ENCODE measurements at regions not wholly inside any gene's neighbourhood (a gene's known extent, or its start where the extent isn't known, plus 50 kb on each side); places are given as distances from the start of the nearest gene placed in this dataset.
"Not testable (repeated sequence)": the region's sequence is repeated elsewhere in the genome, so short reads cannot be mapped to it uniquely, and the experiment has no call there.

DNA sequence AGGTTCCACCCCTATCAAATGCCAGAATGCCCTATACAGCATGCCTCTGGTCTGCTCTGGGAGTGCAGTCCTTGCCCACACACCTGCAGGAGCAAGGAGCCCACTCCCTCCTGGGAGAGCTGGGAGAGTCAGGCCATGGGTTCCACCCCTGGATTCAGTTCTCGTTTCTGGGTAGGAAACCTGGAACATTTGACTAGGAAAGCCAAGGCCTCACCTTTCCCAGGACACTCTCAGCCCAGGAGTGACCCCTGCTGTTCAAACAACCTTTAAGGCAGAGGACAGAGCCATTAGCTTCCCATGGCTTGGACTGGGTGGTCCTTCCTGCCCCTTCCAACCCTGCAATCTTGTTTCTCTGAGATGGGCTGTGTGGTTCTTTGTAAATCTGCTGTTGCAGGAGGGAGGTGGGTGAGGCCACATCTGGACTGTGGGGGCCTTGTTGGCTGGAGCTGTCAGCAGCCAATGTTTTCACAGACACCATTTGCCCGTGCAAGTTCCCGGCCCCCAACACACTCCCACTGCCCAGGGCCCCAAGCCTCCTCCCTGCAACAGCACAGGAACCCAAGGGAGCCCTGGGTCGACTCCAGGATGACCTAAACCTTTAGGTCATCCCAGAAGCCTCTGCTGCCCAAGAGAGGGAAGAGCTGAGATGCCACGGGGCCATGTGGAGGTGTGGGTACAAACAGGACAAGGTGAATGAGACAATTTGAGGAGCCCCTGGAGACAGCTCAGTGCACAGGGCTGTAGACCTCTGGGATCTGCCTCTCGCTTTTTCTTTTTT is 104.4 kb downstream of the PJA1 start:
- DNase-seq, result no peak

DNA sequence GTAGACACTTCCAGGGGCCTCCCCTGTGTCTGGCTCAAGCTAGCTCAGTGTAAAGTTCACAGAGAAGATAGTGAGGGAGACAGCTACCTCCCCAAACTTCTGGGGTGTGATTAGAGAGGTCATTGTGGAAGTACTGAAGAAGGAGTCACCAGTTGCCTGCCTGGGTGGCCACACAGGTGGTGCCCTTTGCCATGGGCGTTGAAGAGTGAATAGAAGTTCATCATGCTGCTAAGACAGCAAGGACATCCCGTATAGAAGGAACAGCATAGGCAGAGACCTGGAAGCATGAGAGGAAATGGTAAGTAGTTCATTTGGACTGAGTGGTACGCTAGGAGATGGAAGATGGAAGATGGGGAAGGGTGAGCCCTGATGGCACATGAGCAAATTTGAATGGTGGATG is 110.1 kb downstream of the PJA1 start:
- no peak for DNase-seq

DNA sequence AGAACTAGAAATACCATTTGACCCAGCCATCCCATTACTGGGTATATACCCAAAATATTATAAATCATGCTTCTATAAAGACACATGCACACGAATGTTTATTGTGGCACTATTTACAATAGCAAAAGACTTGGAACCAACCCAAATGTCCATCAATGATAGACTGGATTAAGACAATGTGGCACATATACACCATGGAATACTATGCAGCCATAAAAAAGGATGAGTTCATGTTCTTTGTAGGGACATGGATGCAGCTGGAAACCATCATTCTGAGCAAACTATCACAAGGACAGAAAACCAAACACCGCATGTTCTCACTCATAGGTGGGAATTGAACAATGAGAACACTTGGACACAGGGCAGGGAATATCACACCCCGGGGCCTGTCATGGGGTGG is 110.8 kb downstream of the PJA1 start:
- DNase-seq, result not testable (repeated sequence)

DNA sequence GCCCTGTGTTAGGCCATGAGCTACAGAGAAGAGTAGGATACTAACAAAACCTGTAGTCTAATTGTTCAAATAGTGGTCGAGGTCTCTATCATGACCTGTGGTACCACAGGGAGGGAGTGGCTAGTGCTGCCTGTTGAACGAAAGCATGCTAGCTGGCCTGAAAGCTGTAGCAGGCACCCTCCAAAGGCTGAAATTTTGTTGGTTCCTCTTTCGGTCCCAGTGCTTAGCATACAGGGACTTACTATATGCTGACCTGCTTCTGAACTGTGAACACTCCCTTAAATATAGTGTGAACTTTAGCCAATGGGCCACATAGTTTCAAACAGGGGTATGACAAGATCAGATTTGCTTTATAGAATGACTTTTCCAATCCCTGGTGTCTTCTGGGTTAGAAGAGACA is 113.4 kb downstream of the PJA1 start:
- no peak for DNase-seq

DNA sequence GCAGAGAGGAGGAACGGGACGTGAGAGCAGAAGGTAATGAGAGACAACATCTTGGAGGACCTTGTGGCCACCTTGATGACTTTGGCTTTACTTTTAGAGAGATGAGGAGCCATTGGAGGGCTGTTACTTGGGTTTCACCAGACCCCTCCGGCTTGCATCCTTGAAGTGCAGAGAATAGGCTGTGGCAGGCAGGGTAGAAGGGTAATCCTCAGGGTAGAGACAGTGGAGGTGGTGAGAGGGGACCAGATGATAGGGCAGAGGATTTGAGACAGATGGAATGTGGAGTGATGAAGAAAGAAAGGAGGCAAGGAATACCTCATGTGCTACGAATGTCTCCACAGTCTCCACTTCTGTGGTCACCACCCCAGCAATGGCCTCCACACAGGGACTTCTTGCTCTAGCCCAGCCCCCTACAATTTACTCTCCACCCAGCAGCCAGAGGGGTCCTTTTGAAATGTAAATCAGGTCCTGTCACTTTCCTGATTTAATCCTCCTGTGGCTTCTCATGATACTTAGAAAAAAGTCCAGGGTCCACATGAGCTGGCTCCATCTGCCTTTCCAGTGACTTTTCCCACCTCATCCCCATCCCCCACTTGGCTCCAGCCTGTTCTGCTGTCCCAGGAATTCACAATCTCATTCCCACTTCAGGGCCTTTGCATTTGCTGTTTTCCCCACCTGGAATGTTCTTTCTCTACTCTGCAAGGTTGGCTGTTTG is 115.0 kb downstream of the PJA1 start:
- DNase-seq, result no peak

DNA sequence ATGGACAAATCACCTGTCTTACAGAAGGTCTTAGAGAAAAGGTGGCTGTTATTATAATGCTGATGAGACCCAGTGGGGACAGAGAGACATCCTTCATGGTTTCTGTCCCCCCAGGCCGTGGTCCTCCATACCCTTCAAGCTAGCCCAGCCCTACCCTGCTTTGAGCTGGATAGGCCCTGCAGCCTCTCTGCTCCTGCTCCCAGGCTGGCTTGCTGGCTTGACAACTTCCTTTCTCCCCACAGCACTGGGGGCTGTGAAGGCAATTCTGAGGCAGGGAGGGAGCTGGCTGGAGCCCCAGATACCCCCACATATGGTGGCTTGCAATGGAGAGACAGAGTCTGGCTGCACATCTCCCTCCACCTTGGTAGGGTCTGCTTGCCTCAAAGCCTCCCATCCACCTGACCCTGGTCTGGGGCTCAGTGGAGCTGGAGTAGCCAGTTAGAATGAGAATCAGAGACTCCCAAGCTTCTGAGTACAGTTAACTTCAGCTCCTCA is 118.2 kb downstream of the PJA1 start:
- DNase-seq, result no peak

DNA sequence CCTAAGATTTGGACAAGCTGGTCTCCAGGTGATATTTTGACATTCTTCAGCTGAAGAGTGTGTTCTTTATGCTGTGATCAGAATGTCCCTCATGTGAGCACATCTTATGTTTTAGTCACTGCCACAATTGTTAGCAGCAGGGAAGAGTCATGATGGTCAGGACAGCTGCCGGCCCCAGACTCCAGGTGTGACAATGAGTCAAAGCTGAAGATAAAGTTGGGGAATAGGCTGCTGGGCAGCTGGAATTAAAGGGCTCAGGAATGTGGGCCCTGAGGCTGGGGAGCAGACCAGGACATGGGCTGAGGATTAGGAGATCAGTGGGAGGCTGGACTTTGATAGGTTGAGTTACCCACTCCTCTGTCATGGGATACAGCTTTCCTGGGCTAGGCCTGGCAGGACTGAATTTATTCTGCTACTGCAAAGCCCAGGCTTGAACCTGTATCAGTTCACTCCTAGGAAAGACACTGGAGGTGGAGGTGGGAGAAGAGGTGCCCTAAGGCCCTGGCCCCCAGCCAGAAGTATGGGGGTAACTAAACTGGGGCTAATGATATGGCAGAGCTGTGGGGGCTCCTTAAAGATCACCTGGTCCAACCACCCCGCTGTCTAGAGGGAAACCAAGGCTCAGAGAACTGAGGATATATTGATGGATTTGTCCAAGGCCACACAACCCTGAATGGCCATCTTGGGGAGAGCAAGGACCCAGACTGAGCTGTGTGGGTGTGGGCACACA is 119.5 kb downstream of the PJA1 start:
- no peak for DNase-seq

DNA sequence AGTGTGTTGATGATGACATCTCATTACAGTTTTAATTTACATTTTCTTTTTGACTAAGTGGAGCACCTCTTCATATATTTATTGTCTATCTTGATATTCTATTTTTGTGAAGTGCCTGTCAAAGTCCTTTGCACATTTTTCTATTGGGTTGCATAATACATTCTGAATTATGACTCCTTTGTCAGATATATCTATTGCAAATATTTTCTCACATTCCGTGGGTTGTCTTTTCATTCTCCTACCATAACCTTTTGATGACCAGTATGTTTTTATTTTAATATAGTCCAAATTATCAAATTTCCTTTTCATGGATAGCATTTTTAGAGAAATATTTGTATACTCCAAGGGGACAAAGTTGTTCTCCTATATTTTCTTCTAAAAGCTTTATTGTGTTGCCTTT is 126.4 kb downstream of the PJA1 start:
- DNase-seq, result no peak

DNA sequence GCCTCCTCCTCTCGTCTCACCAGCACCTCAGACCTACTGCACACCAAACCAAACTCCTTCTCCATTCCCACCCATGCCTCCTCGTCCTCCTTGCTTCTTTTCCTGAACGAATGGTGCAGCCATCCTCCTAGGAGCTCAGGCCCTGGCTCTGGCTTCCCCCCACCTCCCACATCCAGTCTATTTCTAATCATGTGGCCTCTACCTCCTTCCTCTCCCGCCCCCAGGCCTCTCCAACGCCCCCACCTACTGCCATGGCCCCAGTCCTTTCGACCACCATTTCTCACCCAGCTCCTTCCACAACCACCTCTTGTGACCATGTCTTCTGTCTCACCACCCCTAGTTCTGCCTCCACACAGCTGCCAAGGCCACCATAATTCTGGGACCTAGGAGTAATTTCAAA is 127.1 kb downstream of the PJA1 start:
- DNase-seq, result no peak

DNA sequence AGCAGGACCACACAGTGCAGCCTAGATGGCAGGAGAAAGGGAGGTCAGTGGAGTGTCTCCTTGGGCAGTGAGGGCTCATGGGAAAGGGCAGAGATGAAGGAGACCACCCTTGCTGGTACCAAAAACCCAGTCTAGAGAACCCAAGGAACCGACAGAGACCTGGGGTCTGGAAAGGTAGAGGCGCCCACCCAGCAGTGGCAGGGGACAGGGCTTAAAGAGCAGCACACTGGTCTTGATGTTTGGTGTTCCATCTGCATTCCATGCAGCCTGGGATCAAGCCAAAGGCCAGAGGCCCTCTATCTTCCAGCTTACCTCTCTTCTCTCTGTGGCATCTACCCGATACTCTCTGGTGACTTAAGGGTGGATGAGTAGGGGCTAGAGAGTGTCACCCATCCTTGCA is 127.5 kb downstream of the PJA1 start:
- DNase-seq, result no peak

DNA sequence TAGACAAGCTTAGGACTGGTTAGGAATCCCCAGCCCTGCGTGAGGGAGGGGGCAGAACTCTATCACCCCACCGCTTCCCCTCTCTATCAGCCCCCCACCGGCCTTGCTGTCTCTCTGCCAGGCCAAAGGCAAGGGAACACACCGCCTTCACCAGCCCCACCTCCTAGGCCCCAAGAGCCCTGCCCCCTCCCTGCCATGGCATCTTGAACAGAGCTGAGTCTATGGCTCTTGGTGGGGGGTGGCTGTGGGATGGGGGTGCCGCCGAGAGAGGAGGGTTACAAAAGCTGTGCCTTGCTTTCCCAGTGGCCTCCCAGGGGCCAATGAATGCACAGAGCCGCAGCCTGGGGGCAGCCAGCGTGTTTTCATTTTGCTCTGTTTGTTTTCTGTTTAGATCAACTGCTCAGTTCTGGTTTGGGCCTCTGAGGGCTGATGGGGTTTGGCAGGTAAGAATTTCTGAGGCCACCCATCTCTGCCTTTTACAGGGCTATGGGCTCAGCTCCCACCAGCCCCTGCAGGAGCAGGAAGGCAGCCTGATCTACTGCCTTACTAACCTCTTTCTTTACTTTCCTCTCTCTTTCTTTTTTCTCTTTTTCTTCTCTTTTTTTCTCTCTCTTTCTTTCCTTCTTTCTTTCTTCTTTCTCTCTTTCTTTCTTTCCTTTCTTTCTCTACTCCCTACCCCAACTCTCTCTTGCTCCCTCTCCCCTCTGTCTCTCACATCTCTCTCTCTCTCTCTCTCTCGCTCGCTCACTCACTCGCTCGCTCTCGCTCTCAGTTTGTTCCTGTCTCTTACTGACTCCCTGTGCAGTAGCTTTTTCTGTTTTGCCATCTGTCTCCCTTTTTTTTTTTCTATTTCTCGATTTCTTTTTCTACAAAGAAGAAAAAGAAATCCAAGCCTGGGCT is 128.3 kb downstream of the PJA1 start:
- DNase-seq, result no peak

DNA sequence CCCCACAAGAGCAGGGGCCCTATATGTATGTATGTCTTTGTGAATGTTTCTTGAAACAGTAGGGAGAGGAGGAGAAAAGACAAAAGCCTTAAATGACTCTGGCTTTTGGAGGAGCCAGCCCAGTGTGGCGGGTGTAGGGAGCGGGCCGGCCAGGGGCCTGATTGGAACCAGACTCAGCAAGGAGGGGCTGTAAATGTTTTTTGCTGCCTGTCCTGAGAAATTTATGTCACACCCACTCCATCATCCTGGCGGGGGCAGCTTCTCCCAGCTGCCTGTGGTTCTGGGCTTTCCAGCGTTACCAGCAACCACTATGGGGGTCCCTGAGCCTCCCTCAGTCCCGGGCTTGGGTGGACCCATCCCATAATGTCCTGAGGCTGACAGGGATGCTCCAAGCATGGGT is 130.8 kb downstream of the PJA1 start:
- DNase-seq, result no peak

DNA sequence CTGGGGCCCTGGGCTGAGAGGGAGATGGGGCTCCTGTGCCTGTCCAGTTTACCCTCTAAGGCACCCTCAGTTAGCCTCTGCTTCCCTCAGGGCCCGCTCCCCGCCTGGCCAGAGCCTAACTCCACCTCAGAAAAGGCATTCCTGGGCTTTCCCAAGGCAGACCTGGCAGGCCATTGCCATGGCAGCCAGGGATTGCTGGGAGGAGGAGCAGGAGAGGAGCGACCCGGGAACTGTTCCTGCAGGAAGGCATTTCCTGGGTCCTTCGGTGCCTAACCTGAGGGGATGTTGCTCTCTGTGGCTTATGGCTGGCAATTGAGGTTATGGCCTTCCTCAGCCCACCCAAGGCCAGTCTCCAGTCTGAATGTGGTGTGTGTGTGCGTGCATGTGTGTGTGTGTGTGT is 131.3 kb downstream of the PJA1 start:
- DNase-seq, result no peak

DNA sequence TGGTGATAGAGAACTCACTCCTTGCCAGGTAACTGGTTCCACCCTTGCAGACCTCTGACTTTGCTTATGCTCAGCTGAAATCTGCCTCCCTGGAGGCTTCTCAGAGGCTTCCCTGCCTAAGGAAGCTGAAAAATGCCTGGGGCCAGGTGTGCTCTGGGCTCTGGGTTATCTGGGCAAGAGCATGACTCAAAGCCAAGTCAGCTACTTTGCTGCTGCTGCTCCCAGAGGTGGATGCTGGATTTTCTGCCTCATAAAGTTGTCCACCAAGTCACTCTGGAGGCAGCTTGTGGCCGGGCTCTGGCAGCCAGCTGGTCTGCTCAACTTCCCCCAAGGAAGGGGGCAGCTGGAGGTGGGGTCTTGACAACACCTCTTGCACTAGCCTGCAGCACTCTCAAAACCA is 132.7 kb downstream of the PJA1 start:
- DNase-seq, result no peak

DNA sequence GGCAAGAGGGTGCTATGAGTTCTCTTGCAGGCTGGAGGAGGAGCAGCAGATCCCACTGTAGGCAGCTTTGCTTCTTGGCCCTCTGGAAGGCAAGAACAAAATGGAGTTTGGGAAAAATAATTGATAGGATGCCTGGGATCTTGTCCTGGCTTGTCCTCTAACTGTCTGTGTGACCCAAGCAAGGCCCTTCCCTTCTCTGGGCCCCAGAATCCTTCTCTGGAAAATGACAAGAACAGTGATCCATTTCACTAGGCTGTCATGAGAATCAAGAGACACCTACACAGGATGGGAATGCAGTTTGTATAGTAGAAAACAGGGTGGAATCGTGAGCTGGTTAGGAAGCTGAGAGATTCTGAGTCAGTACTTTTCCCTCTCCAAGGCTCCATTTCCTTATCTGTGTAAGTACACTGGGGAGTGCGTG is 133.3 kb downstream of the PJA1 start:
- DNase-seq, result no peak

DNA sequence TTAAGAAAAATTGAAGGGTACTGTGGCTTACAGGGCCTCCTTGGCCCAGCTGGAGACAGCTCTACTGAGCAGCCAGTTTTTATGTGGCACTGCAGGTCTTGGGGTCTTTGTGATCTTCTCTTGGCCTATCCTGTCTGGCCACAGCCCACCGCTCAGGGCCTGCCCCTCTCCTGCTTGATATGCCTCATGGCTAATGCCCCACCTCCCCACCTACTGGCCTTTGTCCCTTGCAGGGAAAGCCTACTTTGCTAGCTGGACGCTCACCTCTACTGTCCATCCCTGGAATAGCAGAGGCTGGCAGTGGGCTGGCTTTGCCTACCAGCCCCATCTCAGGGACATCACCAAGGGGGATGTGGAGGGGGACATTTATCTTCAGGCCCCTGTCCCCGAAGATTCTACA is 134.1 kb downstream of the PJA1 start:
- no peak for DNase-seq

DNA sequence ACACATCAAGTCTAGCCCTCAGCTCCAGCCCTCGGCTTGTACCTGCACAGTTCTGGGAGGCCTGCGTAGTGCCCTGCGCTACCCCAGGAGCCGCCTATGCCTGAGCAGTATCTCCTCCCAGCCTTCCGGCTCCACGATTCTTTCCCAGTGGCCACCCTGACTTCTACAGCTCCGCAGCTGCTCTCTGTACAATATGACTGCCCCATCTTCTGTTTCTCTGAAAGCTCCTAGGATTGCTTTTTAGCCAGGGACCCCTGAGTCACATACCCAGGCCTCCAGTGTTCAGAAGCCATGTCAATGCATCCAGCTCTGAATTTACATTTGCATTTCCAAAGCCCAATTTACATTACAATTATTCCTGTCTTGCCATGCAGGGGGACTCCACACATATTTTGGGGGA is 135.5 kb downstream of the PJA1 start:
- no peak for DNase-seq

DNA sequence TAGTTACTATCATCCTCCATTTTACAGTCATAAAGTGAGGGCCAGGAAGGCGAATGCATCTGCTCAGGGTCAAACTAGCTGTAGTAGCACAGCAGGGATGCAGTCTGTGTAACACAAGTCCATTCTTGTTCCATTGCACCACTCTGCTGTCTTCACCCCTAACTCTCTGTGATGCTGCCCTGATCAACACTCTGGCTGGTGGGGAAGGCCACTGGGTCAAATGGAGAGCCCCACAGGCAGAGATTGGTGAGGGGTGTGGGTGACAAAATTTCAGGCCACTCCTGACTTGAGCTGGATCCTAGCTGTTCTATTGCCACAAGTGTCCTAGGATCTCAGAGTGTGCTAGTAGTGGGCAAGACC is 136.5 kb downstream of the PJA1 start:
- DNase-seq, result no peak

DNA sequence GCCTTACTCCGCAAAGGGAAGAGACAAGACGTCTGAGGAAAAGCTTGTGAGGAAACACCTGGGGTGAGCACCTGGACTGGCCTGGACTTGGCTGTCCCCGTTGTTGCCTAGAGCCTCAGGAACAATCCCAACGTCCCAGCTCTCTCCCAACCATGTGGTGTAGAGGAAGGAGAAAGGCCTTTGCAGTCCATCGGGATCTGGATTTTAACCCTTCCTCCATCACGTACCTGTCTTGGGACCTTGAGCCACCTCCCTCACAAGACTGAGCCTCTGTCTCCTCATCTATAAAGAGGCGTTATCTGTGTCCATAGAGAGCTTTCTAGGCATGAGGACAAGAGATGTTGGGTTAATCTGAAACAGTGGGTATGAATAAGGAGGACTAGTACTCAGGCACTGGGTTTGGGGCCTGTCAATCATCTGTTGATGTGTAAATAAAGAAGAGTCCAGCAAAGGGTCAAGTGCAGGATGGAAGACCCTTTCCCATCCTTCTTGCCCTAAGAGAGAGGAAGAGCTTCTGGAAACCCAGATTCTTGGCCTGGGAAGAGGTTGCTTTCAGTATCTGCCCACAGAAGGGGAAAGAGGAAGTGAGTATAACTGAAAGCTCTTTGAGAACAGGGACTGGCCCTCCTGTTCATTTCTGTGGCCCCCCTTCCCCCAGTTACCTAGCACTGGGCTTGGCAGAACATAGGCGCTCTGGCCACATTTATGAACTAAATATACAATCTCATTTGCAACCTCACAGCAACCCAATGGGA is 137.1 kb downstream of the PJA1 start:
- no peak for DNase-seq

DNA sequence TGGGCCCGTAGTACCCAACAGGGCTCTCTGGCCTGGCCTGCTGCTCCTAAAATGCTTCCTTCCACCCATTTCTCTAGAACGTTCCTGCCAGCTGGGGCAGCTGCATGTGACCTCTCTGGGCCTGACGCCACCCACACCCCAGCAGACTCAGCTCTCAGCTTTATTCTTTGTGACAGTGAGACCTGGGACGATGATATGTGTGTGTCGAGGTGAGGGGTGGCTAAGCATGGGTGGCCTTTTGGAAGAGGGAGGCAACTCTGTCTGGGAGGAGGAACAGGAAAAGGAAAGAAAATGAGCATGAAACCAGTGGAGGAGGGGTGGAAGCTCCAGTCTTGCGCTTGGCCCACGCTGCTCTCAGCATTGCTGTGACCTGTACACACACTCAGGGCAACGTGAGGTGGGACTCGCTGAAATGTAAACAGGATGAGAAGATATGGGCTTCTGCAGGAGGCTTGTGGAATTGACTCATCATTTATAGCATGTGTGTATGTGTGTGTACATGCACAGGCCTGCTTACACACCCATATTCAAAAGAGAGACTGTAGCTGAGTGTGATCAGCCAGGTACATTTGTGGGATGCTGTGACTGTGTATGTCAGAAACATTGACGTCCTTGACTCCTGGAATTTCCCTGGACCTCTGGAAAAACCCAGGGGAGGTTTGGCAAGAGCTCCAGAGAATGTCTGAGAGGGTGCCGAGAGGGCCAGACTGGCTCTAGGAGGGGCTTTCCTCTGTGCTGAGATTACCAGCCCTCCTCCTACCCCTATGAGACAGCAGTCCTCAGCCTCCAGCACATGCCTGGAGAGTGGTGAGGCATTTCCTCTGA is 137.9 kb downstream of the PJA1 start:
- no peak for DNase-seq

DNA sequence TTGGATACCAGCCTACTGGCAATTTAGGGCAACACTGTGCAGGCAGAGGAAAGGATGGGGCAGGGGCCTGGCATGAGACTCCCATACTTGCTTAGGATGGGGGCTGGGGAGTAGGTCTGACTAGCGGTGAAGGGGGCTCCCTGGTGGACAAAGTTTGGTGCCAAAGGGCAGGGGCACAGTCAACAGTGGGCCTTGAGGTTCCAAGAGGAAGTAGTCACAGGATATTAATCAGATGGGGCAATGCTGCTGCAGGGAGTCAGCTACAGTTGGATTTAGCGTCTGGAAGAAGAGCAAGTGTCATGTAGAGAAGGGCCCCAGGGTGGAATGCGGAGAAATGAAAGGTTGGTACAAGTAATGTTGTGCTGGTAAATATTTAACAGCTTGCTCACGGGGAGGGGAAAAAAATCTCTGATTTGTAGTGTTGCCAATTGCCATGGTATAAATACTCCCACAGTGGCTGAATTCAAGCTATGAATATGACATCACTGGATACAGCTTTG is 139.4 kb downstream of the PJA1 start:
- DNase-seq, result no peak

All from activated CD4-positive, alpha-beta T cell treated with anti-CD3 and anti-CD28 coated beads, Interleukin-2, amount 50 U/mL, for 48 hours (primary cell).